NCI-H524 treated with DMSO at 0.1 percent for 48 hours (cell line): ENCODE measurements at regions not wholly inside any gene's neighbourhood (a gene's known extent, or its start where the extent isn't known, plus 50 kb on each side); places are given as distances from the start of the nearest gene placed in this dataset.

ENCODE experiments used
- DNase-seq: peaks from one replicate; lab custom pipeline; 2025; lab: John Stamatoyannopoulos, UW

DNA sequence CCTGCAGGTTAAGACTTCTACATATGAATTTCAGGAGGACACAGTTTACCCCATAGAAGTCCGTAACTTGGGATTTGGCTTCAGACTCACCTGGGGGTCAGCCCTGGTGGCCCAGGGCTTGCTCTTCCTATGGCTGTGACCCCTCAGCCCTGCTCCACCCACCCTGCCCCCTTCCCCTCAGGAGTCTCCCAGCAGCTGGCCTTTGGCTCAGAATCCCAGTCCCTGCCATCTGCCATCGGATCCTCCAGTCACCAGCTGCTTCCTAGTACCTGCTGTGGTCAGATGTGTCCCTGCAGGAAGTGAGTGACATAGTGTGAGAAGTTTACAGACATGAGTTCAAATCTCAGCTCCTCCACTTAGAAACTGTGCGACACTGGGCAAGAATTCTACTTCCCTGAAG is 332.6 kb downstream of the NPHP4 start:
- no peak for DNase-seq

DNA sequence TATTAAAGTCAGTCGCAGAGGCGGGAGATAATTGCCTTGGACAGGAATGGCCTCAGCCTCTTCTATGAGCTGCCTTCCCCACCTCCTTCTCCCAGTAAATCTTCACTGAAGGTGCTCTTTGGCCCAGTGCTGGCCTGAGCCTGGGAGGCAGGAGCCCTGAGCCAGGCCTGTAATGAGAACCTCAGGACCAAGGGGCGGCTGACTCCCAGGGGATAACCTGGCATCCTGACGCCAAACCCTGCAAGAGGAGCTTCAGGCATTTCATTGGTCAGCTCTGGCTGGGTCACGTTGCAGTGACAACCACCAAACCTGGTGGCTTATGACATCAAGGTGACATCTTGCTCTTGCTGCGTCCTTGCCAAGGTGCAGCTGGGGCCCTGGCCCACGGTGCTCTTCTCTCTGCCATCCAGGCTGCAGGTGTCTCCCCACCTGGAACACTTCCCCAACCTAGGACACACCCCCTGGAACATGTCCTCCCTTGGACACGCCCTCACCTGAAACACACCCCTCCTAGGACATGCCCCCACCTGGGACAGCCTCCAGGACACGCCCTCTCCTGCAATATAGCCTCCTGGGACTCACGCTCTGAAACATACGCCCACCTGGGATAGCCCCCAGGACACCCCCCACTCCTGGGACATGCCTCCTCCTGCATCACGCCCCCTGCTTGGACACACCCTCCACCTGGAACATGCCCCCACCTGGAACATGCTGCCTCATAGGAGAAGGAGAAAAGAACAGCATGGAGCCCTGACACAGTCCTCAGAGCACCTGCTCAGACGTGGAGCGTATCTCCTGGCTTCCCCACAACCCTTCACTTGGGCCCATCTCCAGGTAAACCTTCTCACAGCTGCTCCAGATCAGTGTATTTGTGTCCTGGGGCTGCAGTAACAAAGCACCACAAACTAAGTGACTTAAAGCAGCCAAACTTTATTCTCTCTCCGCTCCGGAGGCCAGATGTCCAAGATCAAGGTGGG is 333.6 kb downstream of the NPHP4 start:
- no peak for DNase-seq

DNA sequence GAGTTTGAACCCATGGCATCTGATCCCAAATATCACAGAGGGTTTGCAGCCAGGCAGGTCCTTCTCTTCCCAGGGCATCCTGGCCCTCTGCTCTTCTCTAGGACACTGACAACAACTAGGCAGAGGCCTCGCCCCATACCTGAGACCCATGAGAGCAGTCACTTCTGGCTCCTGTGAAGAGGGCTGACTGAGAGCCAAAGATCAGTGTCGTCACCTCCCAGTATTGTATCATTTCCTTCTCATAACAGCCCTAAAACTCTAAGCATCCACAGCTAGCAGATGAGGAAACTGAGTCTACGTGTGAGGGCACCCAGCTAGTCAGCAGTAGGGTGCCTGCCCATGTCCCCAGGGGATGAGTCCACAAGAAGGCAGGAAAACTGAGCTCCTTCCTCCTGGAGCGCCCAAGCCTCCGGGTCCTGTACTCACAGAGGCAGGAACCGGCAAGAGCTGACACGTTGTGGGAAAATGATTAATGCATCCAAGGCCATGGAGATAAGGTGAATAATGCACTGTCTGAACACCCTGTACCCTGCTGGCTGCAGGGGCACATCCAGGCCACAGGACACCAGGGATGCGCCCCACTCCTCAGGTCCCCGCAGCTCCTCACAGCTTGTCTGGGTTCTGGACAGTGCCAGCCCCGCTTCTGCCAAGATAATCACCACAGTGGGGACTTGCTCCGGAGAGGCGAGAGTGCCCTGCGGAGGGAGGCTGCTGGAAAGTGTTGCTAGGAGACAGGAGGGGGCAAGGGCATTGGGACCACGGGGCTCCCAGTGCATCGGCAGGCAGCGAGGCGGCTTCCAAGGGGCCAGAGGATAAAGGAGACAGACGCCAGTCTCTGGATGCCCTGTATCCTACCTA is 340.0 kb downstream of the NPHP4 start:
- DNase-seq: no peak

DNA sequence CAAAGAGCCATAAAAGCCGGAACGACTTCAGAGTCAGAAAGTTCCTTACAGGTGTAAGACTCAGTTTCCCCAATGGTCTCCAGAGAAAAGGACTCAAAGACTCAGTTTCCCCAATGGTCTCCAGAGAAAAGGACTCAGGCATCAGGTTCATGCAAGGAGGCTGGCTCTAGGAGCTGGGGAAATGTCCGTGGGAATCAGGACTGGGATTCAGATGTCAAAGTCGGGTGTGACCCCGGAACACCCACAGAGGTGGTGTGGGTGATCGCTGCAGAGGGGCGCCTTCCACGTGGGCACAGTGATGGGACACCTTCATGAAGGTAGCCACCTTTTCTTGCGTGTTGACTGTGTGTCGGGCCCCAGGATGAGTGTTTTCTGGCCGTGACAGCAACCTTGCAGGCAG is 340.8 kb downstream of the NPHP4 start:
- no peak for DNase-seq

GRCh38 chr1:5651027-5651410 is 341.2 kb downstream of the NPHP4 start:
- no peak for DNase-seq

DNA sequence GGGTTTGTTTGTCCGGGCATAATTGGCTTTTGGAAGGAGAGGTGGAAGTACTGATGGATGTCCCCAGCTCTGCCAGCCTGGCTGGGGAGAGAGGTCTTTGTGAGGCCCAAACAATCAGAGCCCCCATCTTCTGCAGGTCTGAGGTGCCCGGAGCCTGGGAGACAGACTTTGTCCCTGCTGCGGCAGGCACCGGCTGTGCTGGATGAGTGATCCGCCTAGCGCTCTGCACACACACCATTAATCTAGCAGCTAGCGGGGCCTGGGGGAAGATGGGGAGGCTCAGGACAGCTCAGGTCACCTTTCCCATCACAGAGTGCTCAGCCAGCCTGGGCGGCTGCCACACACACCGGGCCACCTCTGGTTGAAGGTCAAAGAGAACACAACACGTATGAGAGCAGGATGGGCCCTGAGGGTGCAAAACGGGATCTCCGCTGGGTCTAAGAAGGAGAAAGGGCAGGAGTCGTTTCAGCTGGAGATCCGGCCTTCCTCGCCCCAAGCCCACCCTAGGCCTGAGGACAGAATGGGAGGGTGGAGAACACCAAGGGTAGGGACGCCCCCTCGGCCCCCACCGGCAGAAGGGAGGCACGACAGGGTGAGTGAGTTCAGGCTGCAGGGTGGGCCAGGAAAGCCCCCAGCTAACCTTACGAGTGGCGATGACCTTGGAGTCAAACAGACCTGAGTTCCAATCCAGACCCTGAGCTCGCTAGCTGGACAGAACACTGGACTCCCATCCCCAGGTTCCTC is 341.8 kb downstream of the NPHP4 start:
- DNase-seq: no peak

DNA sequence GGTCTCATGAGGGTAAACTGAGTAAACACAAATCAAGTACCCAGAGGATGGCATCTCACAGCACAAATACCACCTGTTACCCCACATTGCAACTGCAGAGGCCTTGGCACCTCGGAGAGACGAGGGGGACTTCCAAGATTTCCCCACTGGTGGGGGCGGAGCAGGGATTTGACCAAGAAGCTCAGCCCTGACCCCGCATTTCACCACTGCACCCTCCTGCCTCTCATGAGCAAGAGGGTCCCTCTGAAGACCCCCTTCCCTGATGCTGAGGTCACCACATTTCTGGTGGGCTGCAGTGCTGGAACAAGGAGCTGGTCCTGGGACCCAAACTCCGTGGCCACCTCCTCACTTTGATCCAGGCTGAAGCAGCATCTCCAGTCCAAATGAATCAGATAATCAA is 342.4 kb downstream of the NPHP4 start:
- DNase-seq: no peak

- no peak for DNase-seq
Observed at GRCh38 chr1:5649166-5649551, 343.1 kb downstream of the NPHP4 start.

- DNase-seq: no peak
Observed at GRCh38 chr1:5648410-5649165, 343.6 kb downstream of the NPHP4 start.

GRCh38 chr1:5647234-5647633 is 345.0 kb downstream of the NPHP4 start:
- DNase-seq: no peak

DNA sequence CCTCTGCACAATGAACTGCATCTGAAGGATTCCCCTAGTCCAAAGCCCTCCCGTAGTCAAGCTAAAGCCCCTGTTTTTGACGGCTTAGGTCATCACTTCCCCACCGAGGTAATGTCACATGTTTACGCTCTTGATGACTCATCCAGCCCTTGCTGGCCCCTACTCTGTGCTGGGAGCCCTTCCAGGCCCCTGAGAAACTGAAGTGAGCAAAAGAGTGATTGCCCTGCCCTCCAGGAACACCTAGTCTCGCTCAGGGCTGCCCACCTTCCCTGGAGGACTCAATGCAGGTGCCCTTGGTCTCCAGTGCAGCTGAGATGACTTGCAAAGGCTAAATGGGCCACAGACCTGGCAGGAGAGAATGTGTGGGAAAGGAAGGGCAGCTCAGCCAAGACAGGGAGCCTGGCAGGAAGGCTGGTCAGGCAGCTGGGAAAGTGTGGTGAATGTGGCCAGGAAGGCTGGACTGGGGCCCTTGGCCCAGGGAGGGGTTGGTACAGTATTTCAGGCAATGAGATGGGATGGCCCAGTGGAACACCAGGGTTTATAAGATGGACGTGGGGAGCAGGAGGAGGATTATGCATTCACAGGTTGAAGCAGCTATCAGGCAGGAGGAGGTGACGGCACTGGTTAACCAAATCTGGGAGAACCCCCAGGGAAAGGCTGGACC is 345.6 kb downstream of the NPHP4 start:
- no peak for DNase-seq

GRCh38 chr1:5645929-5646328 is 346.3 kb downstream of the NPHP4 start:
- no peak for DNase-seq

DNA sequence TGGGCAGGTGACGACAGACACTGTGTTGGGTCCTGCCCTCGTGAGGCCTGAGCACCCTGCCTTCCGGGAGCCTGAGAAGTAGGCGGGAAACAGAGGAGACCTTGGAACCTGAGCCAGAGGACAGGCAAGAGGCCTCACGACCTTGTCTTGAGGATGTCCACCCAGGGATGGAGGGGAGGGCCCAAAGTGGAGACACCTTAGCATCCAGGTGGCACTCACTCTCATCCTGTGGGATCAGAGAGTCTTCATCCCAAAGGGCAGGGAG is 347.2 kb downstream of the NPHP4 start:
- no peak for DNase-seq

DNA sequence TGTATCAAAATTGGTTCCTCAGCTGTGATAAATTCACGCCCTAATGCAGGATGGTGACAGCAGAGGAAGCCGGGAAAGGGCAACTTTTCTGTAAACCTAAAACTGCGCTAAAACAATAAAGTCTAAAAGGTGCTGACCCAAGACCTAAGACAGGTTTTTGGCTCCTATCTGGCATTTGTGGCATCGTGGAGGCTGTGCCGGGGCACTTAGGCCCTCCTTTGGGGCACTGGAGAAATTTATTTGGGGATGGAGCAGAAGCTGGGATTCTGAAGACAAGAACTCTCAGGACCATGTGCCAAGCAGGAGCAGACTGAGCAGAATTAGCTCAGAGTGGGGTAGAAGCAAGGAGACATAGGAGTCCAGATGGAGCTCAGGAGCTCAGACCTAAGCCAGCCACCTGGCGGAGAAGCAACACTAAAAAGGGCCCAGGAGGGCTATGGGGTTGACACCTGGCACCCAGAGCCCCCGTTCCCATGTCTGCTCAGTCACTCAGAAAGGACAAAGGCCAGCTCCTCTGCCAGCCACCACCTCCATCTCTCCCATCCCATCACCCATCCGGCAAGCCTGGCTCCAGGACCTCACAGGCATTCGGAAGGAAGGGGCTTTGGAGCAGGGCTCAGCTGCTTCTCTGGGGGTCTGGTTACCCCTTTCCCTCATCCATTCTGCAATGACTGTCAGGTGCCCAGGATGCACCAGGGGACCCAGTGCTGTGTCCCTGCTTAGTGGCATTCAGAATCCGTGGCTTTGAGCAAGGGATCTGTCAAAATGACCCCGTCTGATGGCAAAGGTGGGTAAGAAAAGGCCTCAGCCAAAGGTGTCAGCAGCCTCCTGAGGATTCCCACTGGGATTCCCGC is 347.7 kb downstream of the NPHP4 start:
- no peak for DNase-seq

DNA sequence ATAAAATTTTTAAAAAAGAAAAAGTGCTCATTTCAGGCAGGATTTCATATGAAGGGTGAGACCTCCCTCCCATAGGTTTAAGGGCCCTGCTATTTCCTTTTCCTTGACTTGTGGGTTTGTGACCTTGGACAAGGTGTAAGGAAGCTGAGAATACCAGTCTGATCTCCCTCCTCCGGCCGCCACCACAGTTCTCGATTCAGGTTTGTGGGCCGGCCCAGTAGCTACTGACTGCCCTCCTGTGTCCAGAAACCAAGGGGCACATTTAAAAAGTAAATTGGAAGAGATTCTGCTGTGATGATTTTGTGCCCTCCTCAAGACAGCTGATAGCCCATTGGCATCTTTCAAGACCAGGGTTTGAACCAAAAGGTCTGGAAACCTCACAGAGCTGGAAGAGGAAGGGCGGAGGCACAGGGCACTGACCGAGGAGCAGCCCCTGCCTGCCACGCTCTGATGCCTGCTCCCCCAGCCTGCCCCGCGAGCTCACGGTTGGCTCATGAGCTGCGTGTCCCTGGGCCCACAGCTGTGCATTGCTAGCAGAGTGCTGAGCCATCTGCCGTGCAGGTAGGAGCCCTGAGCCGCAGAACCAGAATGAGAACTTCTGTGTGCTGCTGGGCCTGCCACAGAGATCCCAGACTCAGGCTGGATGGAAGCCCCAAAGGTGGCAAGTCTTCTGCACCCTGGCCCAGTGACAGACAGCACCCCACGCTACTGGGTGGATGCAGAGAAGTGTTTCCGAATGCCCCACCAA is 348.7 kb downstream of the NPHP4 start:
- no peak for DNase-seq

- DNase-seq: no peak
Observed at GRCh38 chr1:5640845-5641244, 351.4 kb downstream of the NPHP4 start.

- no peak for DNase-seq
Observed at GRCh38 chr1:5639106-5639722, 353.0 kb downstream of the NPHP4 start.

- no peak for DNase-seq
Observed at GRCh38 chr1:5638582-5638981, 353.6 kb downstream of the NPHP4 start.

DNA sequence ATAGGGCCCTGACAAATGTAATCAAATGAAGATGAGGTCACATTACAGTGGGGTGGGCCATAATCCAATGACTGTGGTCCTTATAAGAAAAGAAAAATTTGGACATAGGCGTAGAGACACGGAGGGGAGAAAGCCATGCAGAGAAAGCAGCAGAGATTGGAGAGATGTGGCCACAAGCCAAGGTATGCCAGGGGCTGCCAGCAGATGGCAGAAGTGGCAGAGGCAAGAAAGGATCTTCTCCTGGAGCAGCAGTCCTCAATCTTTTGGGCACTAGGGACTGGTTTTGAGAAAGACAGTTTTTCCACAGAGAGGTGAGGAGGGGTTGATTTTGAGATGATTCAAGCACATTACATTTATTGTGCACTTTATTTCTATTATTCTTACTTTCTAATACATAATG is 355.1 kb downstream of the NPHP4 start:
- no peak for DNase-seq
